ENCODE measurements at regions not wholly inside any gene's neighbourhood (a gene's known extent, or its start where the extent isn't known, plus 50 kb on each side); places are given as distances from the start of the nearest gene placed in this dataset.
"Not testable (repeated sequence)": the region's sequence is repeated elsewhere in the genome, so short reads cannot be mapped to it uniquely, and the experiment has no call there.

DNA sequence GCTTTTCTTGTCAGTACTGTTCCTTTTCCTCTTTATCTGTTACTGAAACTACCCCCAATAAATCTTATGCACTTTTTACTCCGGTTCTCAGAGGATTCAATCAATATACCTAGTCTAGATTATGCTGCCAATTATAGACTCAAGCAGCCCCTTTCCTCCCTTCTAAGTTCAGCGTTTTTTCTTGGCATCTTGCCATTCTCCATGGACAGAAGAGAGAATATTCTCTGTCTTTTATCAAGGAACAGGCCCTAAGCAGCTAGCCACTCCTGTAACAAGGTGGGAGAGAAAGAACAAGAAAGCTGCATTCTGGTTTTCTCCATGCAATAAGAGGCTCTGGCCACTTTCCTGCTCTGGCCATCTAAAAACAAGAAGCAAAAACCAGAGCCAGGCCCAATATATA lies 263.0 kb upstream of the ALG10 start:
- H3K27me3 ChIP-seq: no peaks in the 10 kb centered on the region
- TF ChIP-seq POLR2A (IDR thresholded peaks at IDR 0.05): no peak
- TF ChIP-seq, protein P1, sequence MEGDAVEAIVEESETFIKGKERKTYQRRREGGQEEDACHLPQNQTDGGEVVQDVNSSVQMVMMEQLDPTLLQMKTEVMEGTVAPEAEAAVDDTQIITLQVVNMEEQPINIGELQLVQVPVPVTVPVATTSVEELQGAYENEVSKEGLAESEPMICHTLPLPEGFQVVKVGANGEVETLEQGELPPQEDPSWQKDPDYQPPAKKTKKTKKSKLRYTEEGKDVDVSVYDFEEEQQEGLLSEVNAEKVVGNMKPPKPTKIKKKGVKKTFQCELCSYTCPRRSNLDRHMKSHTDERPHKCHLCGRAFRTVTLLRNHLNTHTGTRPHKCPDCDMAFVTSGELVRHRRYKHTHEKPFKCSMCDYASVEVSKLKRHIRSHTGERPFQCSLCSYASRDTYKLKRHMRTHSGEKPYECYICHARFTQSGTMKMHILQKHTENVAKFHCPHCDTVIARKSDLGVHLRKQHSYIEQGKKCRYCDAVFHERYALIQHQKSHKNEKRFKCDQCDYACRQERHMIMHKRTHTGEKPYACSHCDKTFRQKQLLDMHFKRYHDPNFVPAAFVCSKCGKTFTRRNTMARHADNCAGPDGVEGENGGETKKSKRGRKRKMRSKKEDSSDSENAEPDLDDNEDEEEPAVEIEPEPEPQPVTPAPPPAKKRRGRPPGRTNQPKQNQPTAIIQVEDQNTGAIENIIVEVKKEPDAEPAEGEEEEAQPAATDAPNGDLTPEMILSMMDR (IDR thresholded peaks at IDR 0.05): no peak
- H3K36me3 ChIP-seq: no peaks in the 10 kb centered on the region

GRCh38 chr12:33763331-33763730 lies 259.0 kb upstream of the ALG10 start:
- ATAC-seq (no peak), DNase-seq (no peak)
- 62 to 65% (median 63%) methylated on average over 4 of the region's 4 CpGs for WGBS, 4 donors
- no peaks in the 10 kb centered on the region for H3K36me3 ChIP-seq
- intact Hi-C loops (cut with DNase I): no loop called here
- no peak overlapping the region for H3K27ac ChIP-seq
- H3K4me3 ChIP-seq: no peak overlapping the region
- peaks cover 0 to 4% (median 0%) of the 10 kb centered on the region in 12 donors for H3K9me3 ChIP-seq
- H3K4me1 ChIP-seq: no peaks in the 10 kb centered on the region
- TF ChIP-seq, protein P1 (IDR thresholded peaks at IDR 0.05): no peak
- H3K27me3 ChIP-seq: no peaks in the 10 kb centered on the region

More for the DNA sequence above, 263.0 kb upstream of the ALG10 start:
- intact Hi-C loops (cut with DNase I): no loop called here
- no peak overlapping the region for H3K27ac ChIP-seq
- no peak for ATAC-seq
- H3K9me3 ChIP-seq: peaks cover 0 to 4% (median 0%) of the 10 kb centered on the region in 12 donors
- H3K4me3 ChIP-seq: no peak overlapping the region
- no peak for DNase-seq
- WGBS, 4 donors: 14 to 35% (median 30%) methylated on average over 2 of the region's 2 CpGs
- no peaks in the 10 kb centered on the region for H3K4me1 ChIP-seq

GRCh38 chr12:33770652-33771051 lies 251.6 kb upstream of the ALG10 start:
- Histone ChIP-seq H3K9me3 (peaks cover 0 to 4% (median 0%) of the 10 kb centered on the region in 12 donors), H3K4me3 (no peak overlapping the region), H3K27me3 (no peaks in the 10 kb centered on the region), H3K27ac (no peak overlapping the region), H3K36me3 (no peaks in the 10 kb centered on the region), H3K4me1 (no peaks in the 10 kb centered on the region)
- TF ChIP-seq, protein P1 (IDR thresholded peaks at IDR 0.05): no peak
- TF ChIP-seq POLR2A (IDR thresholded peaks at IDR 0.05): no peak
- intact Hi-C loops (cut with DNase I): no loop called here
- ATAC-seq (no peak), DNase-seq (no peak)
- WGBS, 4 donors: 38 to 74% (median 68%) methylated on average over 2 of the region's 2 CpGs

DNA sequence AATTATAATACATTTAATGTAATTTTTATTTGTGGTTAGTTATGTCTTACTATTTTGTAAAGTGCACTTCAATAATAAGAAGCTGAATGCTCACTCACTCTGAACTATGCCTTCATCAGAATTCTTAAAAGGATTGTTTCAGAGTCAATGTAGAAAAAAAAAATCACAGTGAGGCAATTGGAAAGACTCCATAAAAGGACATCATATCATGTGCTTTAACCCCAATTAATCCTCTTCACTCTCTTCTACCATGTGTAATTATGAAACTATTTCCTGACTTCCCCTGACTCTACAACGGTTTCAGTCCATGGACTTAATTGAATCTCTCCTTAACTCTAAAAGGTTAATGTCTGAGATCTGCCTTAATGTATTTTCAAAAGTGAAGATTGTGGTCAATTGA lies 250.4 kb upstream of the ALG10 start:
- H3K4me3 ChIP-seq: no peak overlapping the region
- intact Hi-C loops (cut with DNase I): no loop called here
- DNase-seq (no peak), ATAC-seq (no peak)
- H3K27me3 ChIP-seq: no peaks in the 10 kb centered on the region
- peaks cover 0 to 4% (median 0%) of the 10 kb centered on the region in 12 donors for H3K9me3 ChIP-seq
- TF ChIP-seq, protein P1 (IDR thresholded peaks at IDR 0.05): no peak
- no peak for TF ChIP-seq POLR2A (IDR thresholded peaks at IDR 0.05)
- 51 to 66% (median 57%) methylated on average over 1 of the region's 1 CpG for WGBS, 4 donors
- H3K4me1 ChIP-seq: no peaks in the 10 kb centered on the region
- no peaks in the 10 kb centered on the region for H3K36me3 ChIP-seq
- no peak overlapping the region for H3K27ac ChIP-seq

GRCh38 chr12:33773091-33773490 lies 249.2 kb upstream of the ALG10 start:
- 66 to 87% (median 79%) methylated on average over 3 to 7 of the region's 7 CpGs for WGBS, 4 donors
- ATAC-seq; intact Hi-C loops (cut with DNase I): not testable (repeated sequence)

More at GRCh38 chr12:33773091-33773490, 249.2 kb upstream of the ALG10 start:
- H3K27me3 ChIP-seq, H3K36me3 ChIP-seq, H3K9me3 ChIP-seq, DNase-seq, H3K4me3 ChIP-seq, H3K4me1 ChIP-seq, H3K27ac ChIP-seq: not testable (repeated sequence)

Data from heart left ventricle (tissue), 16 donors.